Astrocyte (in vitro differentiated cells and primary cell): ENCODE measurements at regions not wholly inside any gene's neighbourhood (a gene's known extent, or its start where the extent isn't known, plus 50 kb on each side); places are given as distances from the start of the nearest gene placed in this dataset.

ENCODE experiments used
- DNase-seq: peaks from one replicate; pipeline ENCODE4 v3.0.0-alpha.2; 2010; ENCODE audit warnings: low read depth
- FAIRE-seq: peaks from 2 replicates; lab custom pipeline; 2011; peaks lifted over from hg19 to GRCh38; lab: Jason Lieb, UNC
- H2AFZ ChIP-seq: 2 replicates; pipeline ENCODE4 v1.6.0; 2012; ENCODE audit warnings: low read depth, low read length, inconsistent platforms
- H3K27ac ChIP-seq: 2 replicates; pipeline ENCODE4 v1.5.1; 2011; ENCODE audit warnings: low read depth, low read length, inconsistent platforms
- H3K27me3 ChIP-seq: 2 replicates; pipeline ENCODE4 v1.6.0; 2011; ENCODE audit warnings: low read length, inconsistent platforms; ENCODE audit not compliant: insufficient read depth
- H3K36me3 ChIP-seq: 2 replicates; pipeline ENCODE4 v1.5.1; 2011; ENCODE audit warnings: low read length, inconsistent platforms; ENCODE audit not compliant: insufficient read depth
- H3K4me1 ChIP-seq: 2 replicates; pipeline ENCODE4 v1.5.1; 2011; ENCODE audit warnings: low read length, inconsistent platforms; ENCODE audit not compliant: insufficient read depth
- H3K4me2 ChIP-seq: 2 replicates; pipeline ENCODE4 v1.6.0; 2012; ENCODE audit warnings: low read length, inconsistent platforms
- H3K4me3 ChIP-seq: 2 replicates; pipeline ENCODE4 v1.5.1; 2011; ENCODE audit warnings: low read depth, mild to moderate bottlenecking, low read length, inconsistent platforms; ENCODE audit not compliant: insufficient read depth
- H3K79me2 ChIP-seq: 2 replicates; pipeline ENCODE4 v1.6.0; 2012; ENCODE audit warnings: mild to moderate bottlenecking, low read length, inconsistent platforms; ENCODE audit not compliant: insufficient read depth
- H3K9ac ChIP-seq: 2 replicates; pipeline ENCODE4 v1.6.0; 2012; ENCODE audit warnings: mild to moderate bottlenecking, low read length, inconsistent platforms
- H3K9me3 ChIP-seq: 2 replicates; pipeline ENCODE4 v1.5.1; 2012; ENCODE audit warnings: low read depth, mild to moderate bottlenecking, low read length, inconsistent platforms; ENCODE audit not compliant: insufficient read depth
- H4K20me1 ChIP-seq: 2 replicates; pipeline ENCODE4 v1.6.0; 2012; ENCODE audit warnings: low read length, inconsistent platforms; ENCODE audit not compliant: insufficient read depth
- H3K27ac Mint-ChIP-seq: one replicate; pipeline ENCODE4 v1.8.0; 2021; ENCODE audit warnings: mild to moderate bottlenecking, mixed read lengths; ENCODE audit not compliant: unreplicated experiment
- H3K27me3 Mint-ChIP-seq: one replicate; pipeline ENCODE4 v1.8.0; 2021; ENCODE audit warnings: low read depth, mixed read lengths; ENCODE audit not compliant: unreplicated experiment
- H3K36me3 Mint-ChIP-seq: one replicate; pipeline ENCODE4 v1.8.0; 2021; ENCODE audit warnings: low read depth, mixed read lengths; ENCODE audit not compliant: unreplicated experiment
- H3K4me1 Mint-ChIP-seq: one replicate; pipeline ENCODE4 v1.8.0; 2021; ENCODE audit warnings: low read depth, mixed read lengths; ENCODE audit not compliant: unreplicated experiment
- H3K4me3 Mint-ChIP-seq: one replicate; pipeline ENCODE4 v1.8.0; 2021; ENCODE audit warnings: mild to moderate bottlenecking, moderate library complexity, mixed read lengths; ENCODE audit not compliant: unreplicated experiment
- H3K9me3 Mint-ChIP-seq: one replicate; pipeline ENCODE4 v1.8.0; 2021; ENCODE audit warnings: mild to moderate bottlenecking, mixed read lengths; ENCODE audit not compliant: unreplicated experiment
- CTCF ChIP-seq: IDR thresholded peaks from 2 replicates; pipeline ENCODE4 v1.5.1; 2011; ENCODE audit warnings: low read depth, mild to moderate bottlenecking, inconsistent platforms, low read length, moderate library complexity; ENCODE audit not compliant: insufficient read depth
- EZH2 ChIP-seq: IDR thresholded peaks from 2 replicates; pipeline ENCODE4 v1.6.1; 2012; ENCODE audit warnings: mild to moderate bottlenecking, low read length, inconsistent platforms; ENCODE audit not compliant: insufficient read depth

GRCh38 chr18:24685254-24685959, 225.0 kb downstream of the HRH4 start:
- H3K9me3 ChIP-seq: no peaks in the 10 kb centered on the region
- H3K9ac ChIP-seq: no peak overlapping the region
- H4K20me1 ChIP-seq: no peaks in the 10 kb centered on the region
- no peak overlapping the region for H3K4me3 ChIP-seq
- H3K4me2 ChIP-seq: no peak overlapping the region
- H2AFZ ChIP-seq: no peak overlapping the region
- Mint-ChIP-seq H3K4me1 (no peaks in the 10 kb centered on the region), H3K4me3 (no peak overlapping the region), H3K27me3 (no peaks in the 10 kb centered on the region), H3K36me3 (no peaks in the 10 kb centered on the region), H3K27ac (no peak overlapping the region), H3K9me3 (peaks cover 6% of the 10 kb centered on the region)
- DNase-seq (no peak), FAIRE-seq (no peak)
- no peak overlapping the region for H3K27ac ChIP-seq
- H3K36me3 ChIP-seq: no peaks in the 10 kb centered on the region
- H3K79me2 ChIP-seq: no peaks in the 10 kb centered on the region
- TF ChIP-seq EZH2 (no peak), CTCF (no peak)
- H3K4me1 ChIP-seq: no peaks in the 10 kb centered on the region
- H3K27me3 ChIP-seq: no peaks in the 10 kb centered on the region

DNA sequence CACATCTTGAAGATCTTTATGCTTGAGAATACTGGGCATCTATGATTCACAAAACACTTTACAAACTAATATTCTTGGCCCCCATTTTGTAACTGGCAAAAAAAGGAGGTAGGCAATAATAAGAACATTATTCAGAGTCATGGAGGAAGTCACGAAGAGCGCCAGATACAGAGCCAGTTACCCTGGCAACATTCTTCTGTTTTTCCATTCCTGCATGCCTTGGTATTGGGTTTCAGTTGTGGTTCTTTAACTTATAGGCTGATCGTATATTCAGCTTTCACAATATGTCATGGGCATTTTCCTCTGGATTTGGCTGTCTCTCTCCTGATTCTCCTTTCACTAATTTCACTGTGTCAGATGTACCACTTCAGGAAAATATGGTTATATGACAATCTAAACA, 234.7 kb downstream of the HRH4 start:
- Histone ChIP-seq H3K27me3 (no peaks in the 10 kb centered on the region), H3K4me2 (no peak overlapping the region), H3K27ac (no peak overlapping the region), H3K9me3 (no peaks in the 10 kb centered on the region), H3K79me2 (no peaks in the 10 kb centered on the region), H3K4me1 (no peaks in the 10 kb centered on the region), H3K36me3 (no peaks in the 10 kb centered on the region), H3K9ac (no peak overlapping the region), H2AFZ (no peak overlapping the region), H3K4me3 (no peak overlapping the region), H4K20me1 (no peaks in the 10 kb centered on the region)
- Mint-ChIP-seq H3K4me3 (no peak overlapping the region), H3K36me3 (no peaks in the 10 kb centered on the region), H3K27me3 (no peaks in the 10 kb centered on the region), H3K27ac (no peak overlapping the region), H3K4me1 (no peaks in the 10 kb centered on the region), H3K9me3 (peaks cover 6% of the 10 kb centered on the region)
- TF ChIP-seq CTCF (no peak), EZH2 (no peak)
- FAIRE-seq (no peak), DNase-seq (no peak)

GRCh38 chr18:24702001-24702515, 241.6 kb downstream of the HRH4 start:
- FAIRE-seq (no peak), DNase-seq (no peak)
- H3K4me3 ChIP-seq: no peak overlapping the region
- no peaks in the 10 kb centered on the region for H3K27me3 Mint-ChIP-seq
- H3K4me1 ChIP-seq: no peaks in the 10 kb centered on the region
- no peaks in the 10 kb centered on the region for H3K79me2 ChIP-seq
- H3K27ac Mint-ChIP-seq: no peak overlapping the region
- H3K9me3 Mint-ChIP-seq: peaks cover 7% of the 10 kb centered on the region
- H3K27me3 ChIP-seq: no peaks in the 10 kb centered on the region
- H4K20me1 ChIP-seq: no peaks in the 10 kb centered on the region
- no peak overlapping the region for H3K4me2 ChIP-seq
- no peak overlapping the region for H3K9ac ChIP-seq
- no peaks in the 10 kb centered on the region for H3K9me3 ChIP-seq
- no peak overlapping the region for H3K27ac ChIP-seq
- no peaks in the 10 kb centered on the region for H3K36me3 Mint-ChIP-seq
- no peaks in the 10 kb centered on the region for H3K36me3 ChIP-seq
- TF ChIP-seq EZH2: no peak
- TF ChIP-seq CTCF: no peak
- no peaks in the 10 kb centered on the region for H3K4me1 Mint-ChIP-seq
- no peak overlapping the region for H2AFZ ChIP-seq
- H3K4me3 Mint-ChIP-seq: no peak overlapping the region
